ENCODE measurements at regions not wholly inside any gene's neighbourhood (a gene's known extent, or its start where the extent isn't known, plus 50 kb on each side); places are given as distances from the start of the nearest gene placed in this dataset.

GRCh38 chr9:30484690-30485089 is 1899.8 kb upstream of the ACO1 start:
- intact Hi-C loops (cut with DNase I; ENCODE audit: low total_unique reads), result no loop called here
- H3K4me3 ChIP-seq (ENCODE audit: low read depth, poor library complexity, severe bottlenecking), result no peak overlapping the region
- DNase-seq (ENCODE audit: low spot score in 2 of 2), result no peak
- WGBS, 2 donors, result 77 to 78% methylated on average over 2 of the region's 2 CpGs
- TF ChIP-seq, protein P1, sequence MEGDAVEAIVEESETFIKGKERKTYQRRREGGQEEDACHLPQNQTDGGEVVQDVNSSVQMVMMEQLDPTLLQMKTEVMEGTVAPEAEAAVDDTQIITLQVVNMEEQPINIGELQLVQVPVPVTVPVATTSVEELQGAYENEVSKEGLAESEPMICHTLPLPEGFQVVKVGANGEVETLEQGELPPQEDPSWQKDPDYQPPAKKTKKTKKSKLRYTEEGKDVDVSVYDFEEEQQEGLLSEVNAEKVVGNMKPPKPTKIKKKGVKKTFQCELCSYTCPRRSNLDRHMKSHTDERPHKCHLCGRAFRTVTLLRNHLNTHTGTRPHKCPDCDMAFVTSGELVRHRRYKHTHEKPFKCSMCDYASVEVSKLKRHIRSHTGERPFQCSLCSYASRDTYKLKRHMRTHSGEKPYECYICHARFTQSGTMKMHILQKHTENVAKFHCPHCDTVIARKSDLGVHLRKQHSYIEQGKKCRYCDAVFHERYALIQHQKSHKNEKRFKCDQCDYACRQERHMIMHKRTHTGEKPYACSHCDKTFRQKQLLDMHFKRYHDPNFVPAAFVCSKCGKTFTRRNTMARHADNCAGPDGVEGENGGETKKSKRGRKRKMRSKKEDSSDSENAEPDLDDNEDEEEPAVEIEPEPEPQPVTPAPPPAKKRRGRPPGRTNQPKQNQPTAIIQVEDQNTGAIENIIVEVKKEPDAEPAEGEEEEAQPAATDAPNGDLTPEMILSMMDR (IDR thresholded peaks at IDR 0.05), result no peak
- no peak for TF ChIP-seq POLR2A (IDR thresholded peaks at IDR 0.05)

- intact Hi-C loops (cut with DNase I; ENCODE audit: low total_unique reads), result no loop called here
- no peak overlapping the region for H3K4me3 ChIP-seq (ENCODE audit: low read depth, poor library complexity, severe bottlenecking)
- no peak for TF ChIP-seq POLR2A (IDR thresholded peaks at IDR 0.05)
- TF ChIP-seq, protein P1 (IDR thresholded peaks at IDR 0.05), result no peak
- no peak for DNase-seq (ENCODE audit: low spot score in 2 of 2)
- WGBS, 2 donors, result 48 to 56% methylated on average over 1 of the region's 1 CpG
Measured at GRCh38 chr9:30504502-30504905, 1879.9 kb upstream of the ACO1 start.

DNA sequence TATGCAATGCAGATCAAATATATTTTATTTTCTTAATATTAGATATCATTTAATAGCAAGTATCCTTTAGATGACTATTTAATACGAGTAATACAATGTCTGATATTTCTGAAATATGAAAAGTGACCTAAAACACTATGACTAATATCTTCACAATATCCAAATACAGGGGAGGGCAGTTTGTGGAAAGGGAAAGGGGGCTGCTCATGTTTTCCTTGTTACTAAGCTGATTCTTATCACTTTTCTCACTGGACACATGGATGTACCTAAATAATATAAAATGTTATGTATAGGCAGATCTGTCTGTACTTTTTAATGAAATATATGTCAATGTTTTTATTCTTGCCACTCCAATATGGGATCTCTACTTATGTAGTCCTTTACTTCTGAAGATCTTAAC is 1879.1 kb upstream of the ACO1 start:
- no peak for TF ChIP-seq POLR2A (IDR thresholded peaks at IDR 0.05)
- TF ChIP-seq, protein P1 (IDR thresholded peaks at IDR 0.05), result no peak
- WGBS, 2 donors, result 76 to 82% methylated on average over 1 of the region's 1 CpG
- intact Hi-C loops (cut with DNase I; ENCODE audit: low total_unique reads), result no loop called here
- H3K4me3 ChIP-seq (ENCODE audit: low read depth, poor library complexity, severe bottlenecking), result no peak overlapping the region
- no peak for DNase-seq (ENCODE audit: low spot score in 2 of 2)

DNA sequence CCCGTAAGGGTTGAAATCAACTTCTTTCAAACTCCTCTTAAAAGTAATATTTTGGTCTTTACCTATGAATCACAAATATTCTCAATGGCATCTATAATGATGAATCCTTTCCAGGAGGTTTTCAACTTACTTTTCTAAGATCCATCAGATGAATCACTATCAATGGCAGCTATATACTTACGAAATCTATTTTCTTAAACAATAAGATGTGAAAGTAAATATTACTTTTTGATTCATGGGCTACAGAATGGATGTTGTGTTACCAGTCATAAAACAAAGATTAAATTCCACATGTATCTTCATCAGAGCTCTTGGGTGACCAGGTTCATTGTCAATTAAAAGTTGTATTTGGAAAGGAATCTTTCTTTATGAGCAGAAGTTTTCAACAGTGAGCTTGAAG is 1877.7 kb upstream of the ACO1 start:
- intact Hi-C loops (cut with DNase I; ENCODE audit: low total_unique reads), result no loop called here
- TF ChIP-seq POLR2A (IDR thresholded peaks at IDR 0.05), result no peak
- TF ChIP-seq, protein P1 (IDR thresholded peaks at IDR 0.05), result no peak
- no peak for DNase-seq (ENCODE audit: low spot score in 2 of 2)
- no peak overlapping the region for H3K4me3 ChIP-seq (ENCODE audit: low read depth, poor library complexity, severe bottlenecking)
- WGBS, 2 donors, result 83 to 85% methylated on average over 2 of the region's 2 CpGs

DNA sequence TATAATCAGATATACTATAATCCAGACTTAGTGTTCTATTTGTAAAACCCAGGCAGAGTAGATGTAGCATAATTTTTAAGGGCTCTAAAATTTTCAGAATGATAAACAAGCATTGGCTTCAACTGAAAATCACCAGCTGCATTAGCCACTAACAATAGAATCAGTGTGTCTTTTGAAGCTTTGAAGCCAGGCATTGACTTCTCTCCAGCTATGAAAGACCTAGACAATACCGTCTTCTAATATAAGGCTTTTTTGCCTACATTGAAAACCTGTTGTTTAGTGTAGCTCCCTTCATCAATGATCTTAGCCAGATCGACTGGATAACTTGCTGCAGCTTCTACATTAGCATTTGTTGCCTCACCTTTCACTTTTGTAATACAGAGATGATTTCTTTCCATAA is 1877.3 kb upstream of the ACO1 start:
- intact Hi-C loops (cut with DNase I; ENCODE audit: low total_unique reads), result no loop called here
- no peak for TF ChIP-seq POLR2A (IDR thresholded peaks at IDR 0.05)
- TF ChIP-seq, protein P1 (IDR thresholded peaks at IDR 0.05), result no peak
- no peak for DNase-seq (ENCODE audit: low spot score in 2 of 2)
- WGBS, 2 donors, result 61 to 73% methylated on average over 2 of the region's 2 CpGs
- no peak overlapping the region for H3K4me3 ChIP-seq (ENCODE audit: low read depth, poor library complexity, severe bottlenecking)

DNA sequence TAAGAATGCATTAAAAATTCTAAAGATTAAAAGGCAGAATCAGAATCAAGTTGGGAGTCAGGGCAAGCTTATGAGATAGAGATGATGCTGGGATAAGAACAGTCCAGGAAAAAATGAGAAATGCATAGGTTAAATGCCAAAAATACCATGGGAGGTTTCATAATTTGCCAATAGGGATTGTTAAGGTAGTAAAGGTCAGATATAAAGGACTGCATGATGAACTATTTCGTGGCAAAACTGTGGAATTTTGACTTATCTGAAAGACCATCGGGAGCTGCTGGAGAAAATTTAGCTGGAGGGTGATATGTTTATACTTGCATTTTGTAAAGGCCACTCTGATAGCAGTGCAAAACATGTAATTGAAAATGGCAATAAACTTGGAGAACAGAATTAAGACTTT is 1872.8 kb upstream of the ACO1 start:
- no peak overlapping the region for H3K4me3 ChIP-seq (ENCODE audit: low read depth, poor library complexity, severe bottlenecking)
- 36 to 53% methylated on average over 2 of the region's 2 CpGs for WGBS, 2 donors
- no peak for DNase-seq (ENCODE audit: low spot score in 2 of 2)

More for the DNA sequence above, 1872.8 kb upstream of the ACO1 start:
- intact Hi-C loops (cut with DNase I; ENCODE audit: low total_unique reads), result no loop called here
- no peak for TF ChIP-seq POLR2A (IDR thresholded peaks at IDR 0.05)
- TF ChIP-seq, protein P1 (IDR thresholded peaks at IDR 0.05), result no peak

Data from lower leg skin (tissue), 4 donors.